Stomach (tissue), 4 donors: ENCODE measurements at regions not wholly inside any gene's neighbourhood (a gene's known extent, or its start where the extent isn't known, plus 50 kb on each side); places are given as distances from the start of the nearest gene placed in this dataset.

ENCODE experiments used
- EP300 ChIP-seq: sonication (generic); formaldehyde crosslinking; IDR thresholded peaks from one replicate; pipeline ENCODE4 v1.6.1; 2017; ENCODE audit warnings: antibody characterized with exemption
- POLR2A ChIP-seq, 4 donors: fragments of 450-650 bp; IDR thresholded peaks; one replicate each; pipeline ENCODE4 v1.6.1; 2016; ENCODE audit warnings: antibody characterized with exemption in 4 of 4, control low read depth in 2 of 4, mild to moderate bottlenecking in 1 of 4, moderate library complexity in 1 of 4
- TF ChIP-seq, protein P1 (sequence below), 7 experiments: fragments of 450-650 bp in 4 of 7; fragments of 200-600 bp in 3 of 7; sonication (generic) in 3 of 7; IDR thresholded peaks; one replicate each; pipeline ENCODE4 v1.5.1; 2016 to 2019; ENCODE audit warnings: antibody characterized with exemption in 7 of 7, control low read depth in 2 of 7, mild to moderate bottlenecking in 1 of 7

DNA sequence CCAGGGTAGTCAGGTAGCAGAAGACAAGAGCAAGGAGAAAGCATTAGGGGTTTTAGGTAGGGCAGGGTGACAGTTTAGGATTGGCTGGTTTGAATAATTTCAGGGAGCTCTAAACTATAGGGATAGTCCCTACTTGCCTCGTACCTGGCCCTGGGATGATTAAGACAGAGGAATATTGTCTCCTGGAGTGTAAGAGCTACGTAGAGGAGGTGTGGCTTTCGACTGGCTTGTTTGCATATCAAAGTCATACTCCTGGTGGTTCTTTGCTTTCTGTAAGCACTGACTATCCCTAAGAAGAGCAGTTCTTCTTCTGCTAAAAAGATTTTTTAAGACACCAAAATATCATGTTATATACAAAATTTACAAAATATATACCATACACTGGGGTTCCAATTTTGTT is 1867.4 kb downstream of the SUCLG1 start:
- TF ChIP-seq, protein P1, sequence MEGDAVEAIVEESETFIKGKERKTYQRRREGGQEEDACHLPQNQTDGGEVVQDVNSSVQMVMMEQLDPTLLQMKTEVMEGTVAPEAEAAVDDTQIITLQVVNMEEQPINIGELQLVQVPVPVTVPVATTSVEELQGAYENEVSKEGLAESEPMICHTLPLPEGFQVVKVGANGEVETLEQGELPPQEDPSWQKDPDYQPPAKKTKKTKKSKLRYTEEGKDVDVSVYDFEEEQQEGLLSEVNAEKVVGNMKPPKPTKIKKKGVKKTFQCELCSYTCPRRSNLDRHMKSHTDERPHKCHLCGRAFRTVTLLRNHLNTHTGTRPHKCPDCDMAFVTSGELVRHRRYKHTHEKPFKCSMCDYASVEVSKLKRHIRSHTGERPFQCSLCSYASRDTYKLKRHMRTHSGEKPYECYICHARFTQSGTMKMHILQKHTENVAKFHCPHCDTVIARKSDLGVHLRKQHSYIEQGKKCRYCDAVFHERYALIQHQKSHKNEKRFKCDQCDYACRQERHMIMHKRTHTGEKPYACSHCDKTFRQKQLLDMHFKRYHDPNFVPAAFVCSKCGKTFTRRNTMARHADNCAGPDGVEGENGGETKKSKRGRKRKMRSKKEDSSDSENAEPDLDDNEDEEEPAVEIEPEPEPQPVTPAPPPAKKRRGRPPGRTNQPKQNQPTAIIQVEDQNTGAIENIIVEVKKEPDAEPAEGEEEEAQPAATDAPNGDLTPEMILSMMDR (IDR thresholded peaks at IDR 0.05): no peak
- no peak for TF ChIP-seq POLR2A (IDR thresholded peaks at IDR 0.05)
- TF ChIP-seq EP300: no peak
